ENCODE measurements at regions not wholly inside any gene's neighbourhood (a gene's known extent, or its start where the extent isn't known, plus 50 kb on each side); places are given as distances from the start of the nearest gene placed in this dataset.

GRCh38 chr22:49582678-49583077 lies 245.0 kb downstream of the BRD1 start:
- Mint-ChIP-seq H3K9me3 (peaks cover 54% of the 10 kb centered on the region), H3K36me3 (ENCODE audit: low read depth) (peaks cover 9% of the 10 kb centered on the region), H3K27me3 (ENCODE audit: insufficient read depth) (peaks cover 2% of the 10 kb centered on the region; the same call in 1 of the 2 replicates), H3K4me1 (ENCODE audit: low read depth) (no peaks in the 10 kb centered on the region), H3K27ac (no peak overlapping the region), H3K4me3 (no peak overlapping the region)
- DNase-seq, result no peak
- TF ChIP-seq CTCF (IDR thresholded peaks at IDR 0.05), result no peak

GRCh38 chr22:49582181-49582580 lies 245.5 kb downstream of the BRD1 start:
- Mint-ChIP-seq H3K36me3 (ENCODE audit: low read depth) (peaks cover 14% of the 10 kb centered on the region), H3K27ac (no peak overlapping the region), H3K4me1 (ENCODE audit: low read depth) (no peaks in the 10 kb centered on the region), H3K27me3 (ENCODE audit: insufficient read depth) (peaks cover 2% of the 10 kb centered on the region; the same call in 1 of the 2 replicates), H3K4me3 (no peak overlapping the region), H3K9me3 (peaks cover 59% of the 10 kb centered on the region)
- no peak for DNase-seq
- TF ChIP-seq CTCF (IDR thresholded peaks at IDR 0.05), result no peak

- H3K4me3 Mint-ChIP-seq, result no peak overlapping the region
- no peak for DNase-seq
- no peak overlapping the region for H3K27ac Mint-ChIP-seq
- H3K9me3 Mint-ChIP-seq, result peaks cover 57% of the 10 kb centered on the region
- H3K36me3 Mint-ChIP-seq (ENCODE audit: low read depth), result peaks cover 18% of the 10 kb centered on the region
- TF ChIP-seq CTCF (IDR thresholded peaks at IDR 0.05), result no peak
- no peaks in the 10 kb centered on the region for H3K4me1 Mint-ChIP-seq (ENCODE audit: low read depth)
- peaks cover 3% of the 10 kb centered on the region; the same call in 1 of the 2 replicates for H3K27me3 Mint-ChIP-seq (ENCODE audit: insufficient read depth)
These were observed 247.6 kb downstream of the BRD1 start for GRCh38 chr22:49580024-49580423.

GRCh38 chr22:49577168-49578060 lies 250.3 kb downstream of the BRD1 start:
- Mint-ChIP-seq H3K36me3 (ENCODE audit: low read depth) (peaks cover 18% of the 10 kb centered on the region), H3K4me1 (ENCODE audit: low read depth) (no peaks in the 10 kb centered on the region), H3K27ac (no peak overlapping the region), H3K9me3 (peaks cover 65% of the 10 kb centered on the region), H3K27me3 (ENCODE audit: insufficient read depth) (peaks cover 2% of the 10 kb centered on the region; the same call in 1 of the 2 replicates), H3K4me3 (no peak overlapping the region)
- no peak for TF ChIP-seq CTCF (IDR thresholded peaks at IDR 0.05)
- DNase-seq, result no peak

GRCh38 chr22:49576241-49577141 lies 251.2 kb downstream of the BRD1 start:
- Mint-ChIP-seq H3K36me3 (ENCODE audit: low read depth) (peaks cover 18% of the 10 kb centered on the region), H3K27ac (no peak overlapping the region), H3K4me3 (no peak overlapping the region), H3K27me3 (ENCODE audit: insufficient read depth) (peaks cover 2% of the 10 kb centered on the region; the same call in 1 of the 2 replicates), H3K9me3 (peaks cover 74% of the 10 kb centered on the region), H3K4me1 (ENCODE audit: low read depth) (no peaks in the 10 kb centered on the region)
- TF ChIP-seq CTCF (IDR thresholded peaks at IDR 0.05), result no peak
- DNase-seq, result no peak
